ENCODE measurements at regions not wholly inside any gene's neighbourhood (a gene's known extent, or its start where the extent isn't known, plus 50 kb on each side); places are given as distances from the start of the nearest gene placed in this dataset.

- no peak for DNase-seq (ENCODE audit: low spot score)
These were observed 1132.9 kb upstream of the ZEB2 start for GRCh38 chr2:145652571-145653545.

- no peak for DNase-seq (ENCODE audit: low spot score)
These were observed 1132.1 kb upstream of the ZEB2 start for GRCh38 chr2:145652036-145652435.

DNA sequence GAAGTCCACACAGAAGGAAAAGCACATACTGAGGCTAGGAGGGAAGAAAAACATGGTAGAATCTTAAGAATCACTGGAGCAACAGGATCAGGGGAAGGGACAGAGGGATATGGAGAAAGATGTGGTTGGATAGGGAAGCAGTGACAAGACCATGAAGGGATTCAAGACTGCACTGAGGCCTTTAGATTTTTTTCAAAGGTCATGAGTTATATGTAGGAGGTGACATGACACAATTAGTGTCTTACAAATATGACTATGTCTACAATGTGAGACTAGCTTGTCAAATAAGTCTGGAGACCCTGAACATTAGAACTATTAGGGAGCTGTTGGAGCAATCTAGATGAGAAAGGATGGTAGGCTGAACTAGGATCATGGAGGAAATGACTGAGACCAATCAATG lies 1130.3 kb upstream of the ZEB2 start:
- DNase-seq (ENCODE audit: low spot score), result no peak

GRCh38 chr2:145649061-145649460 lies 1129.1 kb upstream of the ZEB2 start:
- no peak for DNase-seq (ENCODE audit: low spot score)

- DNase-seq (ENCODE audit: low spot score), result peak; percentile 17
These were observed 1124.9 kb upstream of the ZEB2 start for GRCh38 chr2:145644820-145645302.

GRCh38 chr2:145638675-145639074 lies 1118.8 kb upstream of the ZEB2 start:
- DNase-seq (ENCODE audit: low spot score), result peak; percentile 7

- no peak for DNase-seq (ENCODE audit: low spot score)
These were observed 1115.9 kb upstream of the ZEB2 start for GRCh38 chr2:145635706-145636427.

GRCh38 chr2:145631561-145631960 lies 1111.6 kb upstream of the ZEB2 start:
- DNase-seq (ENCODE audit: low spot score), result no peak

DNA sequence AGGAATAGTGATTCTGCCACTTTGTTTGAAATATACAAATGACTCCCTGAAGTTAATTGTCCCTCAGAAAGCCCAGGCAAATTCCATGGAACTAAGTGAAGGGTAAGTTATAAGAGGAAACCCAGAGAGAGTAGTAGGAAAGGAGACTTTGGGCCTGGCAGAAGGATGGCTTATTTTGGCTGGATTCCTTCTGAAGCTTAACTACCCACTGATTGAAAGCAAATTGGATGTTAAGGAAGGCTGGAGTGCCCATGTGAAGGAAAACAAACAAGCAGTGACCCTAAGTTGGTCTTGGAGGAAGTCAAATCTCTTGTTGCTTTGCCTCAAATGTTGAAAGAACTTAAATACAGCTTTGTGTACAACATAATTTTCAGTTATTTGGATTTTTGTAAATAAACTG lies 1106.4 kb upstream of the ZEB2 start:
- no peak for DNase-seq (ENCODE audit: low spot score)

- DNase-seq (ENCODE audit: low spot score), result no peak
These were observed 1105.2 kb upstream of the ZEB2 start for GRCh38 chr2:145625111-145625510.

DNA sequence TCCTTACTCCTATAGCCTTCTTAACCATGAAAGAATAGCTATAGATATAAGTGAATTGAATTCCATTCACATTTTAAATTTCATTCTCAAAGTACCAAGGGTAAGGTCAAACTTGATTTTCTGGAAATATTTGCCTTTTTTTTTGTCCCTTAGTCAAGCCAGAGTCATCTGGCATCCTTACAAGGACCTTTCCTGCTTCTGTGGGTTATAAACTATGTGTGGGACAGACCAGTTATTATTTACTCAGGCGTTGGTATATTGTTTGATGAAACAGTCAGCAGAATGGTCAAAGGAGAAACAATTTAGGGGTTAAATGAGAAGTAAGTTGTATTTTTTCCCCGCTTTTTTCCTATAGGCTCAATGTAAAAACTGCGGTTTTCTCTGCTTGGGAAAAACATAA lies 1103.2 kb upstream of the ZEB2 start:
- DNase-seq (ENCODE audit: low spot score), result no peak

DNA sequence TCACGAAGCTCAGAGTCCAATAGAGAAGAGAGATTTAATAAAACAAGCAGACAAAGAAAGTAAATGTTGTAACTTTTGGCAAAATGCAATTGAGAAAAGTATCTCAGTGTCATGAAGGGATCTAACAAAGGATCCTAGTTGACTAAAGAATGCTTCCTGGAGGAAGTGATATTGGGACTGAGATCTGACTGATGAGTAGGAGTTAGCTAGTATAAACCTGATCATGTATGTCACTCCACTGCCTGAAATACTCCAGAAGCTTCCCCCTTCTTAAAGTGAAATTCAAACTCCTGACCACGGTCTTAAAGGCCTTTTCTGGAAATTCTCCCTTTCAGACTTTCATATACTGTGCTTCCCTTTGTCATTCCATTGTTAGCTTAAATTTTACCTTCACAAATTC lies 1102.4 kb upstream of the ZEB2 start:
- no peak for DNase-seq (ENCODE audit: low spot score)

GRCh38 chr2:145617906-145618305 lies 1098.0 kb upstream of the ZEB2 start:
- DNase-seq (ENCODE audit: low spot score), result no peak

DNA sequence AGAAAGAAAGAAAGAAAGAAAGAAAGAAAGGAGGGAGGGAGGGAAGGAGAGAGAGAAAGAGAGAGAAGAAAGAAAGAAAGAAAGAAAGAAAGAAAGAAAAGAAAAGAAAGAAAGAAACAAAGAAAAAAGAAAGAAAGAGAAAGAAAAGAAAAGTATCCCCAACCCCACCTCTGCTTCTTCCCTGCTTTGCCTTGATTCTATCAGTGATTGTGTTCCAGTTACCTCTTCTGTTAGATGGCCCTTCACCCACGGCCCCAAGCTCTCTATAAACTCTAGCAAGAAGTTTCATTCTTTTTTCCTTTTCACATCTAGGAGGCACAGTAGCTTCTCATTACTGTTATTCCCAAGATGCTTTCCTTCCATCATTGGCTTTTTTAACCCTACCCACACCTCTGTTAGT lies 1097.5 kb upstream of the ZEB2 start:
- no peak for DNase-seq (ENCODE audit: low spot score)

- DNase-seq (ENCODE audit: low spot score), result no peak
These were observed 1095.7 kb upstream of the ZEB2 start for GRCh38 chr2:145615626-145616025.

GRCh38 chr2:145609951-145610350 lies 1090.0 kb upstream of the ZEB2 start:
- no peak for DNase-seq (ENCODE audit: low spot score)

DNA sequence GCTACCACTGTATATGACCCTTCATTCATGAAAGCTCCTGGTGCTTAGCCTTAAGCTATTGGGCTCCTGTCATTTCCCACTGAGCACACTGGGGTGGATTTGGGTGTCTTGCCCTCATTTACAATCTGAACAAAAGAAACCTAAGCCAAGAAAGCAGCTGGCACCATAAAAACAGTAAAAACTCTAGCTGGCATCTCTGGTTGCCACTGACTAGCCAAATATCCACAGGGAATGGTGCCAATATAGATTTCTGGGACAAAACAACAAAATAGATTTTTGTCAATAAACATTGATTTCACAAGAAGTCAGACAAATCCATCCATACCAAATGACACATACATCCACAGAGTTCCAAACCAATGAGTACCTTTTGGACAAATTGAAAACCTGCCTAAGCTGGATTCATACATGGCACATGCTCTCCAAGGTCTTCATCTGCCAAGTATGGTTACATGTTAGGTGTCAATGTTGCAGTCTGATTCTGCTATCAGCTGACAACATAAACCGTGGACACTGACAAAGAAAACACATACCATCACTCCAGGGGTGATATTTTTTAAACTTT lies 1081.5 kb upstream of the ZEB2 start:
- DNase-seq (ENCODE audit: low spot score), result no peak

DNA sequence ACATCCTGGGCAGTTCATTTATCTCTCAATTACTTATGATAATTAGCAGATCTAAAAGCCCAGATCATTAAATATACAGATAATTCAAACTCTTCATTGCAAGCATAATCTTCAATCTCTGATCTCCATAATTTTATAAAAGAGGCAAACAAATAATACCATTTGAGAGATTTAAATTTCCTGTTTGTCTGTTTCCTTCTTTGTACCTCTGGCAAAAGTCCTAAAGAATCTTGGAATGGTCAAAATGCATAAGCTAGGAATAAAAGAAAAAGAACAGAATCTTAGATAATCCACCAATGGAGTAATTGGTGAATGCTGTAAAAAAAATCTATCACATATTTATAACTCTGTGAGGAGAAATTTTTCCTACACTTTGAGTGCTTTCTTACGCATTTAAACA lies 1080.9 kb upstream of the ZEB2 start:
- DNase-seq (ENCODE audit: low spot score), result no peak

- DNase-seq (ENCODE audit: low spot score), result no peak
These were observed 1079.8 kb upstream of the ZEB2 start for GRCh38 chr2:145599756-145600155.

DNA sequence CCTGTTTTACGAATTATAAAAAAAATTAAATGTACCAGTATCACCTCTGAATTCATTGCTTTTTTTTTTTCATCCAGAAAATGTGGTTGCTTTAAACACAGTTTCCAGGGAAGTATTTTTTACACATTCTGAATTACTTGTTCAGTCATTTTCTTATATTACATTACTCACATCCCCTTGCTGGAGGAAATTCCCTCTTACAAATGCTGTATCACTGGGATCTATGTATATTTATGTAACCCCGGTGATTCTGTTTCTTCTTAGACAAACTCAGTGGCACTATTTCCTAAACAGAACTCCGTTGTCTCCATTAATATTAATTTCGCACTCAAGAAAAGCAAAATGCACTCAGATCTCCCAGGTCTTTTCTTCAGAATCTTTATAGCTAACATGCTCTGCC lies 1078.5 kb upstream of the ZEB2 start:
- DNase-seq (ENCODE audit: low spot score), result no peak

- no peak for DNase-seq (ENCODE audit: low spot score)
These were observed 1077.9 kb upstream of the ZEB2 start for GRCh38 chr2:145597809-145598208.

GRCh38 chr2:145597006-145597405 lies 1077.1 kb upstream of the ZEB2 start:
- no peak for DNase-seq (ENCODE audit: low spot score)

- DNase-seq (ENCODE audit: low spot score), result no peak
These were observed 1076.5 kb upstream of the ZEB2 start for GRCh38 chr2:145596416-145596815.

Data from iPS-NIHi11 (cell line).